SK-N-SH (cell line): ENCODE measurements at regions not wholly inside any gene's neighbourhood (a gene's known extent, or its start where the extent isn't known, plus 50 kb on each side); places are given as distances from the start of the nearest gene placed in this dataset.

Experiments used
- FOXJ3 ChIP-seq: sonication (generic); formaldehyde crosslinking; IDR thresholded peaks from 2 replicates; pipeline ENCODE4 v1.5.1; 2020; ENCODE audit warnings: mild to moderate bottlenecking, missing genetic modification reagents
- GATA2 ChIP-seq: sonication (generic); formaldehyde crosslinking; IDR thresholded peaks from 2 replicates; pipeline ENCODE4 v1.5.0; 2020; ENCODE audit warnings: mild to moderate bottlenecking, missing genetic modification reagents
- POLR2AphosphoS5 ChIP-seq: IDR thresholded peaks from 2 replicates; pipeline ENCODE4 v1.6.1; 2012; ENCODE audit warnings: low read depth, low read length
- RAD21 ChIP-seq: IDR thresholded peaks from 2 replicates; pipeline ENCODE4 v1.6.1; 2012; ENCODE audit warnings: mild to moderate bottlenecking, low read length
- RFX5 ChIP-seq: IDR thresholded peaks from 2 replicates; pipeline ENCODE4 v1.6.1; 2012; ENCODE audit warnings: mild to moderate bottlenecking, improper control_type of control experiment, low read length
- USF2 ChIP-seq: fragments of 150-350 bp; IDR thresholded peaks from 2 replicates; pipeline ENCODE4 v1.6.1; 2017; ENCODE audit warnings: antibody characterized with exemption, low read length, low read depth, borderline replicate concordance
- YY1 ChIP-seq: IDR thresholded peaks from 2 replicates; pipeline ENCODE4 v1.4.0; 2012; ENCODE audit warnings: low read depth, mild to moderate bottlenecking
- TF ChIP-seq, protein P1 (sequence below): fragments of 200-600 bp; sonication (generic); IDR thresholded peaks from 2 replicates; pipeline ENCODE4 v1.6.1; 2017; ENCODE audit warnings: antibody characterized with exemption, mild to moderate bottlenecking, moderate library complexity
- TF ChIP-seq, protein P2 (sequence below): IDR thresholded peaks from 2 replicates; pipeline ENCODE4 v1.6.1; 2012; ENCODE audit warnings: mild to moderate bottlenecking, low read depth, low read length, moderate library complexity
- TF ChIP-seq, protein P3 (sequence below): IDR thresholded peaks from 2 replicates; pipeline ENCODE4 v1.4.0; 2012; ENCODE audit warnings: low read depth, borderline replicate concordance

- TF ChIP-seq, protein P1, sequence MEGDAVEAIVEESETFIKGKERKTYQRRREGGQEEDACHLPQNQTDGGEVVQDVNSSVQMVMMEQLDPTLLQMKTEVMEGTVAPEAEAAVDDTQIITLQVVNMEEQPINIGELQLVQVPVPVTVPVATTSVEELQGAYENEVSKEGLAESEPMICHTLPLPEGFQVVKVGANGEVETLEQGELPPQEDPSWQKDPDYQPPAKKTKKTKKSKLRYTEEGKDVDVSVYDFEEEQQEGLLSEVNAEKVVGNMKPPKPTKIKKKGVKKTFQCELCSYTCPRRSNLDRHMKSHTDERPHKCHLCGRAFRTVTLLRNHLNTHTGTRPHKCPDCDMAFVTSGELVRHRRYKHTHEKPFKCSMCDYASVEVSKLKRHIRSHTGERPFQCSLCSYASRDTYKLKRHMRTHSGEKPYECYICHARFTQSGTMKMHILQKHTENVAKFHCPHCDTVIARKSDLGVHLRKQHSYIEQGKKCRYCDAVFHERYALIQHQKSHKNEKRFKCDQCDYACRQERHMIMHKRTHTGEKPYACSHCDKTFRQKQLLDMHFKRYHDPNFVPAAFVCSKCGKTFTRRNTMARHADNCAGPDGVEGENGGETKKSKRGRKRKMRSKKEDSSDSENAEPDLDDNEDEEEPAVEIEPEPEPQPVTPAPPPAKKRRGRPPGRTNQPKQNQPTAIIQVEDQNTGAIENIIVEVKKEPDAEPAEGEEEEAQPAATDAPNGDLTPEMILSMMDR = no peak
- TF ChIP-seq GATA2 = no peak
- no peak for TF ChIP-seq YY1
- TF ChIP-seq, protein P2, sequence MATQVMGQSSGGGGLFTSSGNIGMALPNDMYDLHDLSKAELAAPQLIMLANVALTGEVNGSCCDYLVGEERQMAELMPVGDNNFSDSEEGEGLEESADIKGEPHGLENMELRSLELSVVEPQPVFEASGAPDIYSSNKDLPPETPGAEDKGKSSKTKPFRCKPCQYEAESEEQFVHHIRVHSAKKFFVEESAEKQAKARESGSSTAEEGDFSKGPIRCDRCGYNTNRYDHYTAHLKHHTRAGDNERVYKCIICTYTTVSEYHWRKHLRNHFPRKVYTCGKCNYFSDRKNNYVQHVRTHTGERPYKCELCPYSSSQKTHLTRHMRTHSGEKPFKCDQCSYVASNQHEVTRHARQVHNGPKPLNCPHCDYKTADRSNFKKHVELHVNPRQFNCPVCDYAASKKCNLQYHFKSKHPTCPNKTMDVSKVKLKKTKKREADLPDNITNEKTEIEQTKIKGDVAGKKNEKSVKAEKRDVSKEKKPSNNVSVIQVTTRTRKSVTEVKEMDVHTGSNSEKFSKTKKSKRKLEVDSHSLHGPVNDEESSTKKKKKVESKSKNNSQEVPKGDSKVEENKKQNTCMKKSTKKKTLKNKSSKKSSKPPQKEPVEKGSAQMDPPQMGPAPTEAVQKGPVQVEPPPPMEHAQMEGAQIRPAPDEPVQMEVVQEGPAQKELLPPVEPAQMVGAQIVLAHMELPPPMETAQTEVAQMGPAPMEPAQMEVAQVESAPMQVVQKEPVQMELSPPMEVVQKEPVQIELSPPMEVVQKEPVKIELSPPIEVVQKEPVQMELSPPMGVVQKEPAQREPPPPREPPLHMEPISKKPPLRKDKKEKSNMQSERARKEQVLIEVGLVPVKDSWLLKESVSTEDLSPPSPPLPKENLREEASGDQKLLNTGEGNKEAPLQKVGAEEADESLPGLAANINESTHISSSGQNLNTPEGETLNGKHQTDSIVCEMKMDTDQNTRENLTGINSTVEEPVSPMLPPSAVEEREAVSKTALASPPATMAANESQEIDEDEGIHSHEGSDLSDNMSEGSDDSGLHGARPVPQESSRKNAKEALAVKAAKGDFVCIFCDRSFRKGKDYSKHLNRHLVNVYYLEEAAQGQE = no peak
- no peak for TF ChIP-seq RFX5
- TF ChIP-seq, protein P3, sequence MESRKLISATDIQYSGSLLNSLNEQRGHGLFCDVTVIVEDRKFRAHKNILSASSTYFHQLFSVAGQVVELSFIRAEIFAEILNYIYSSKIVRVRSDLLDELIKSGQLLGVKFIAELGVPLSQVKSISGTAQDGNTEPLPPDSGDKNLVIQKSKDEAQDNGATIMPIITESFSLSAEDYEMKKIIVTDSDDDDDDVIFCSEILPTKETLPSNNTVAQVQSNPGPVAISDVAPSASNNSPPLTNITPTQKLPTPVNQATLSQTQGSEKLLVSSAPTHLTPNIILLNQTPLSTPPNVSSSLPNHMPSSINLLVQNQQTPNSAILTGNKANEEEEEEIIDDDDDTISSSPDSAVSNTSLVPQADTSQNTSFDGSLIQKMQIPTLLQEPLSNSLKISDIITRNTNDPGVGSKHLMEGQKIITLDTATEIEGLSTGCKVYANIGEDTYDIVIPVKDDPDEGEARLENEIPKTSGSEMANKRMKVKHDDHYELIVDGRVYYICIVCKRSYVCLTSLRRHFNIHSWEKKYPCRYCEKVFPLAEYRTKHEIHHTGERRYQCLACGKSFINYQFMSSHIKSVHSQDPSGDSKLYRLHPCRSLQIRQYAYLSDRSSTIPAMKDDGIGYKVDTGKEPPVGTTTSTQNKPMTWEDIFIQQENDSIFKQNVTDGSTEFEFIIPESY = no peak
- no peak for TF ChIP-seq RAD21
- TF ChIP-seq POLR2AphosphoS5 = no peak
- no peak for TF ChIP-seq FOXJ3 (CRISPR knock-in tag)
- no peak for TF ChIP-seq USF2
Measured at GRCh38 chr7:156251861-156252260, 388.7 kb upstream of the RNF32 start.
